K562 (cell line): ENCODE measurements at regions not wholly inside any gene's neighbourhood (a gene's known extent, or its start where the extent isn't known, plus 50 kb on each side); places are given as distances from the start of the nearest gene placed in this dataset.

ENCODE experiments used
- ATAC-seq: fragments of 200-7000 bp; cut with Tn5 transposase; 3 replicates; pipeline ENCODE4 v1.9.1; 2020; ENCODE audit warnings: moderate library complexity
- BruUV-seq: library from RNA; stranded (reverse); fragments of 400-500 nt; replicated peaks from 2 replicates; lab custom pipeline; 2021; lab: Mats Ljungman, UMichigan
- CTCF ChIA-PET: fragments of 300-600 bp; formaldehyde crosslinking; extraction: SDS; loops from one replicate; lab custom pipeline; 2021; ENCODE audit warnings: low intra/inter-chr PET ratio; lab: Yijun Ruan, JAX
- POLR2A ChIA-PET: fragments of 300-600, 350-650 bp; sonication (Branson Sonifier 250); formaldehyde crosslinking; extraction: SDS; loops from one replicate; lab custom pipeline; 2021; ENCODE audit warnings: antibody characterized with exemption, inconsistent platforms; lab: Yijun Ruan, JAX
- DNase-seq, 4 experiments: peaks; one replicate each; pipeline versions ENCODE4 v3.0.0 to v3.0.0-alpha.2; 2011 to 2018; ENCODE audit warnings: low spot score in 3 of 4, mixed read lengths in 3 of 4; ENCODE audit errors: extremely low read depth in 1 of 4
- FAIRE-seq: peaks from 2 replicates; lab custom pipeline; 2011; peaks lifted over from hg19 to GRCh38; lab: Jason Lieb, UNC
- H2AFZ ChIP-seq: 2 replicates; pipeline ENCODE4 v1.6.0; 2011; ENCODE audit warnings: low read depth, low read length, control low read depth, inconsistent platforms
- H3K27ac ChIP-seq: fragments of 200-600 bp; 3 replicates; pipeline ENCODE4 v1.8.0; 2011; ENCODE audit warnings: low read depth, mild to moderate bottlenecking, control low read depth, inconsistent platforms, low read length, moderate library complexity, mixed read lengths; ENCODE audit errors: extremely low read depth
- H3K27me3 ChIP-seq, 2 experiments: fragments of 300-600 bp in 1 of 2; 2 replicates in 1 of 2; 3 replicates in 1 of 2; pipeline versions ENCODE4 v1.6.0 to v1.8.0; 2011; ENCODE audit warnings: inconsistent platforms in 2 of 2, low read length in 2 of 2, mild to moderate bottlenecking in 1 of 2, mixed read lengths in 1 of 2, moderate library complexity in 1 of 2; ENCODE audit not compliant: control insufficient read depth in 2 of 2, insufficient read depth in 2 of 2
- H3K36me3 ChIP-seq: fragments of 300-600 bp; 3 replicates; pipeline ENCODE4 v1.8.0; 2011; ENCODE audit warnings: mild to moderate bottlenecking, low read length, inconsistent platforms; ENCODE audit not compliant: control insufficient read depth, insufficient read depth
- H3K4me1 ChIP-seq, 2 experiments: fragments of 200-600 bp in 1 of 2; replicated peaks in 1 of 2; 2 replicates in 1 of 2; 3 replicates in 1 of 2; pipeline versions ENCODE4 v1.5.1 to v1.8.0; 2011; ENCODE audit warnings: inconsistent platforms in 2 of 2, low read length in 2 of 2, mild to moderate bottlenecking in 1 of 2, mixed read lengths in 1 of 2, moderate library complexity in 1 of 2; ENCODE audit not compliant: control insufficient read depth in 2 of 2, insufficient read depth in 2 of 2
- H3K4me2 ChIP-seq: 2 replicates; pipeline ENCODE4 v1.6.1; 2011; ENCODE audit warnings: low read length, control low read depth, inconsistent platforms, mixed read lengths; ENCODE audit not compliant: insufficient read depth
- H3K4me3 ChIP-seq: fragments of 200-600 bp; sonication (generic), shearing (Covaris generic); 2 replicates; pipeline ENCODE4 v1.5.1; 2016; ENCODE audit warnings: control low read depth, inconsistent platforms
- H3K79me2 ChIP-seq: fragments of 200-600 bp; 3 replicates; pipeline ENCODE4 v1.8.0; 2011; ENCODE audit warnings: low read length, inconsistent platforms; ENCODE audit not compliant: control insufficient read depth, insufficient read depth
- H3K9ac ChIP-seq, 2 experiments: 2 replicates each; pipeline versions ENCODE4 v1.6.0 to v1.6.1; 2011; ENCODE audit warnings: low read depth in 2 of 2, low read length in 2 of 2, control low read depth in 1 of 2, inconsistent platforms in 1 of 2, mild to moderate bottlenecking in 1 of 2, mixed read lengths in 1 of 2; ENCODE audit not compliant: insufficient read depth in 1 of 2
- H3K9me1 ChIP-seq: one replicate; pipeline ENCODE4 v1.6.0; 2011; ENCODE audit warnings: inconsistent platforms, mild to moderate bottlenecking, low read length, moderate library complexity; ENCODE audit not compliant: control insufficient read depth, insufficient read depth
- H3K9me3 ChIP-seq: replicated peaks from 2 replicates; pipeline ENCODE4 v1.5.1; 2011; ENCODE audit warnings: low read depth, low read length, inconsistent platforms; ENCODE audit not compliant: control insufficient read depth, insufficient read depth
- H4K20me1 ChIP-seq: replicated peaks from 2 replicates; pipeline ENCODE4 v1.6.1; 2011; ENCODE audit warnings: low read length, inconsistent platforms, mixed read lengths; ENCODE audit not compliant: control insufficient read depth, insufficient read depth
- CEBPB ChIP-seq: fragments of 450-650 bp; IDR thresholded peaks from 2 replicates; pipeline ENCODE4 v1.6.1; 2016; ENCODE audit warnings: missing genetic modification characterization, missing compliant biosample characterization
- E2F1 ChIP-seq: sonication (generic); formaldehyde crosslinking; IDR thresholded peaks from 2 replicates; pipeline ENCODE4 v1.8.1; 2023; ENCODE audit warnings: mild to moderate bottlenecking, missing genetic modification reagents, moderate library complexity
- ETV1 ChIP-seq: fragments of 450-650 bp; conservative IDR thresholded peaks from 2 replicates; pipeline ENCODE4 v1.6.1; 2016; ENCODE audit warnings: missing genetic modification characterization, control low read depth, low read depth, missing compliant biosample characterization
- ETV6 ChIP-seq, 3 experiments: fragments of 150-350 bp in 1 of 3; sonication (generic) in 1 of 3; formaldehyde crosslinking in 1 of 3; IDR thresholded peaks; 2 replicates each; pipeline versions ENCODE4 v1.6.1 to v1.8.0; 2014 to 2022; ENCODE audit warnings: borderline replicate concordance in 2 of 3, low read depth in 2 of 3, antibody characterized with exemption in 1 of 3, low read length in 1 of 3, mild to moderate bottlenecking in 1 of 3, missing genetic modification reagents in 1 of 3
- FOXO4 ChIP-seq: fragments of 450-650 bp; formaldehyde crosslinking; IDR thresholded peaks from 2 replicates; pipeline ENCODE4 v1.4.0; 2020; ENCODE audit warnings: mild to moderate bottlenecking, moderate library complexity
- GABPB1 ChIP-seq: sonication (generic); formaldehyde crosslinking; IDR thresholded peaks from 2 replicates; pipeline ENCODE4 v1.8.0; 2022; ENCODE audit warnings: mild to moderate bottlenecking, missing genetic modification reagents
- MCM7 ChIP-seq, 2 experiments: fragments of 450-650 bp; IDR thresholded peaks; 2 replicates each; pipeline ENCODE4 v1.6.1; 2016 to 2018
- NR1H2 ChIP-seq: sonication (generic); formaldehyde crosslinking; IDR thresholded peaks from 2 replicates; pipeline ENCODE4 v1.4.0; 2020; ENCODE audit warnings: mild to moderate bottlenecking, missing genetic modification reagents
- RBBP5 ChIP-seq: fragments of 200-600 bp; sonication (generic); IDR thresholded peaks from 2 replicates; pipeline ENCODE4 v1.6.1; 2012; ENCODE audit warnings: borderline replicate concordance, mild to moderate bottlenecking, low read length, control low read depth, inconsistent platforms; ENCODE audit not compliant: insufficient read depth, poor library complexity, severe bottlenecking
- RBM14 ChIP-seq: fragments of 200-400 bp; formaldehyde crosslinking; IDR thresholded peaks from 2 replicates; pipeline ENCODE4 v1.6.1; 2018; ENCODE audit warnings: low read depth, mild to moderate bottlenecking, low read length, moderate library complexity, borderline replicate concordance; ENCODE audit not compliant: insufficient read depth
- TCF7L2 ChIP-seq: fragments of 150-350 bp; IDR thresholded peaks from 2 replicates; pipeline ENCODE4 v1.6.1; 2016; ENCODE audit warnings: low read depth, mild to moderate bottlenecking, low read length, moderate library complexity
- TFE3 ChIP-seq: fragments of 450-650 bp; formaldehyde crosslinking; IDR thresholded peaks from 2 replicates; pipeline ENCODE4 v1.4.0; 2020; ENCODE audit warnings: mild to moderate bottlenecking, mixed read lengths
- ZNF217 ChIP-seq: sonication (generic); formaldehyde crosslinking; IDR thresholded peaks from 2 replicates; pipeline ENCODE4 v1.8.0; 2022; ENCODE audit warnings: mild to moderate bottlenecking, missing genetic modification reagents
- WGBS: fragments of 100-300 bp; shearing (Covaris generic); methylation state at CpG from one replicate; pipeline ENCODE4 v1.1.6; 2016; ENCODE audit warnings: low coverage, mixed read lengths; ENCODE audit not compliant: insufficient coverage; ENCODE audit errors: missing lambda C conversion rate; 5-methylcytosine and 5-hydroxymethylcytosine counted together
- in situ Hi-C: fragments of 300-500 bp; cut with MboI; formaldehyde crosslinking; loops from 4 replicates; pipeline ENCODE4 v1.15.0; 2018; ENCODE audit warnings: inconsistent platforms, mixed read lengths
- intact Hi-C: fragments of 100-400 bp; cut with micrococcal nuclease; formaldehyde crosslinking; loops from 2 replicates; pipeline ENCODE4 v1.14.2; 2022

GRCh38 chr7:131074585-131074984 lies 253.1 kb upstream of the MKLN1 start:
- BruUV-seq: no TSS peak
- in situ Hi-C loops: no loop called here
- no peaks in the 10 kb centered on the region for H4K20me1 ChIP-seq
- TF ChIP-seq MCM7 (IDR thresholded peaks at IDR 0.05): no peak
- no peak for TF ChIP-seq NR1H2
- no peak for TF ChIP-seq TFE3 (CRISPR knock-in tag)
- TF ChIP-seq ETV1 (tag): no peak
- no peak for TF ChIP-seq CEBPB (tag)
- no peak for TF ChIP-seq TCF7L2
- TF ChIP-seq ZNF217: no peak
- TF ChIP-seq ETV6 (IDR thresholded peaks at IDR 0.05; ENCODE audit: borderline replicate concordance in 1 of 2, low read depth in 2 of 2, low read length in 1 of 2): no peak
- TF ChIP-seq ETV6 (CRISPR knock-in tag; IDR thresholded peaks at IDR 0.05; ENCODE audit: borderline replicate concordance): no peak
- no peak for TF ChIP-seq FOXO4 (CRISPR knock-in tag)
- TF ChIP-seq RBM14: no peak
- TF ChIP-seq GABPB1 (CRISPR knock-in tag): no peak
- no peak for TF ChIP-seq RBBP5
- no peak for TF ChIP-seq E2F1 (CRISPR knock-in tag)

More at GRCh38 chr7:131074585-131074984, 253.1 kb upstream of the MKLN1 start:
- CTCF ChIA-PET: no interaction called here
- WGBS: 88% methylated on average over 4 of the region's 4 CpGs
- Histone ChIP-seq H3K36me3 (peaks cover 4% of the 10 kb centered on the region; the same call in 1 of the 3 replicates), H3K9ac (no peak overlapping the region), H3K4me2 (no peak overlapping the region), H3K9me3 (no peaks in the 10 kb centered on the region; the same call in 1 of the 2 replicates), H3K4me3 (no peak overlapping the region), H2AFZ (no peak overlapping the region), H3K4me1 (peaks cover 8 to 27% of the 10 kb centered on the region in 2 experiments), H3K27me3 (no peaks in the 10 kb centered on the region), H3K9me1 (no peaks in the 10 kb centered on the region), H3K79me2 (peaks cover 3% of the 10 kb centered on the region; the same call in 1 of the 3 replicates), H3K27ac (no peak overlapping the region)
- no peak for ATAC-seq
- intact Hi-C loops: no loop called here
- POLR2A ChIA-PET: no interaction called here
- FAIRE-seq: no peak
- DNase-seq: no peak
